ENCODE measurements at regions not wholly inside any gene's neighbourhood (a gene's known extent, or its start where the extent isn't known, plus 50 kb on each side); places are given as distances from the start of the nearest gene placed in this dataset.

DNA sequence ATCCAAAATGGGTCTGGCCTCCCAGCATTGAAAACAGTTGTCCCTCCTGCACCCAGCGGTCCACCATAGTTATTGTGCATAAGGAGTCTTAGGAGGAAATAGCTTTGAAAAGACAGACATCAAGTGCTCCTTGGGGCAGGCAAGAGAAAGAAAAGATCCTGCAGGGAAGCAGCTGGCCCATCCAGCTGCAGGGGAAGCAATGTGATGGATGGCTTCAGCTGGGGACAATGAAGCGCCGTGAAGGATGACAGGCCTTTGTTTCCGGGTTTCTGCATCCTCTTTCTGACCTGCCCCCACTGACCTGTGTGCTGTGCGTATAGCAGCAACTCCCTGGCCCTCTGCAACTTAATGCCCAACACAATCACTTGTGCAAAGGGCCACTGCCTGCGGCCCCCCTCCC, 142.9 kb upstream of the NCKAP5 start (continued):
- TF ChIP-seq ZNF114 (CRISPR knock-in tag; IDR thresholded peaks at IDR 0.05): no peak
- no peak for TF ChIP-seq CREB1 (CRISPR knock-in tag; IDR thresholded peaks at IDR 0.05; ENCODE audit: low read depth)
- no peak for TF ChIP-seq EZH2phosphoT487 (IDR thresholded peaks at IDR 0.05; ENCODE audit: unreplicated experiment)
- TF ChIP-seq, protein P1, sequence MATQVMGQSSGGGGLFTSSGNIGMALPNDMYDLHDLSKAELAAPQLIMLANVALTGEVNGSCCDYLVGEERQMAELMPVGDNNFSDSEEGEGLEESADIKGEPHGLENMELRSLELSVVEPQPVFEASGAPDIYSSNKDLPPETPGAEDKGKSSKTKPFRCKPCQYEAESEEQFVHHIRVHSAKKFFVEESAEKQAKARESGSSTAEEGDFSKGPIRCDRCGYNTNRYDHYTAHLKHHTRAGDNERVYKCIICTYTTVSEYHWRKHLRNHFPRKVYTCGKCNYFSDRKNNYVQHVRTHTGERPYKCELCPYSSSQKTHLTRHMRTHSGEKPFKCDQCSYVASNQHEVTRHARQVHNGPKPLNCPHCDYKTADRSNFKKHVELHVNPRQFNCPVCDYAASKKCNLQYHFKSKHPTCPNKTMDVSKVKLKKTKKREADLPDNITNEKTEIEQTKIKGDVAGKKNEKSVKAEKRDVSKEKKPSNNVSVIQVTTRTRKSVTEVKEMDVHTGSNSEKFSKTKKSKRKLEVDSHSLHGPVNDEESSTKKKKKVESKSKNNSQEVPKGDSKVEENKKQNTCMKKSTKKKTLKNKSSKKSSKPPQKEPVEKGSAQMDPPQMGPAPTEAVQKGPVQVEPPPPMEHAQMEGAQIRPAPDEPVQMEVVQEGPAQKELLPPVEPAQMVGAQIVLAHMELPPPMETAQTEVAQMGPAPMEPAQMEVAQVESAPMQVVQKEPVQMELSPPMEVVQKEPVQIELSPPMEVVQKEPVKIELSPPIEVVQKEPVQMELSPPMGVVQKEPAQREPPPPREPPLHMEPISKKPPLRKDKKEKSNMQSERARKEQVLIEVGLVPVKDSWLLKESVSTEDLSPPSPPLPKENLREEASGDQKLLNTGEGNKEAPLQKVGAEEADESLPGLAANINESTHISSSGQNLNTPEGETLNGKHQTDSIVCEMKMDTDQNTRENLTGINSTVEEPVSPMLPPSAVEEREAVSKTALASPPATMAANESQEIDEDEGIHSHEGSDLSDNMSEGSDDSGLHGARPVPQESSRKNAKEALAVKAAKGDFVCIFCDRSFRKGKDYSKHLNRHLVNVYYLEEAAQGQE (IDR thresholded peaks at IDR 0.05; ENCODE audit: unreplicated experiment): no peak
- no peak for TF ChIP-seq NANOG (IDR thresholded peaks at IDR 0.05; ENCODE audit: borderline replicate concordance)
- no peak for TF ChIP-seq EZH2 (IDR thresholded peaks at IDR 0.05; ENCODE audit: low read depth, unreplicated experiment)
- TF ChIP-seq ZNF331 (CRISPR knock-in tag; IDR thresholded peaks at IDR 0.05; ENCODE audit: low read depth): no peak

DNA sequence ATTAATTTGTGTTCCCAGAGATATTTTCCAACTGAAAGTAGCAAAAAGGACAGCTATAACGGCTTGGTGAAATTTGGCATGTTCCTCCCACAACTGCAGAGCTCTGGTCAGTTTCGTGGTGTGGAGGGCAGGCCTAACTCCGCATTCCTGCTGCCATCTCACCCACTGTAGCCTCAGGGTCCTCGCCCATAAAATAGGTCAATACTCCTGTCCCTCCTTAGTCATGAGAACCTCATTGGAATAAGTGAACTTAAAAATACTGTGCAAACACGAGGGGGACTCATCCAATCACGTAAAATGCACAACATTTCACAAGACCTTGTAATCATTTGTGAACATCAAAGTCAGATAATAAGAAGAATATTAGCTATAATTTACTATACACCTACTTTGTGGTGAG, 143.5 kb upstream of the NCKAP5 start:
- H3K4me3 Mint-ChIP-seq: no peak overlapping the region
- peaks cover 14% of the 10 kb centered on the region; the same call in 1 of the 2 replicates for H3K9me2 ChIP-seq (ENCODE audit: insufficient read depth)
- no peaks in the 10 kb centered on the region for H3K79me2 ChIP-seq (replicated peaks; ENCODE audit: insufficient read depth)
- H3K36me3 ChIP-seq (ENCODE audit: insufficient read depth): no peaks in the 10 kb centered on the region; the same call in 1 of the 2 replicates
- no peak overlapping the region for H3K27ac Mint-ChIP-seq
- no peak overlapping the region for H3K4me2 ChIP-seq
- DNase-seq (ENCODE audit: low spot score): no peak
- no peak overlapping the region for H2AFZ ChIP-seq
- H3K9me3 Mint-ChIP-seq: peaks cover 5% of the 10 kb centered on the region
- no peaks in the 10 kb centered on the region for H3K4me1 ChIP-seq (ENCODE audit: insufficient read depth)
- H3F3A ChIP-seq (replicated peaks; ENCODE audit: low read depth): no peaks in the 10 kb centered on the region
- no peak overlapping the region for H3K4me3 ChIP-seq
- no peaks in the 10 kb centered on the region for H3K27me3 ChIP-seq (ENCODE audit: insufficient read depth)
- no peak for ATAC-seq
- no peaks in the 10 kb centered on the region for H4K20me1 ChIP-seq (replicated peaks; ENCODE audit: insufficient read depth)
- H3K4me1 Mint-ChIP-seq: peaks cover 13% of the 10 kb centered on the region
- no peak overlapping the region for H3K27ac ChIP-seq (ENCODE audit: low read depth)
- peaks cover 4% of the 10 kb centered on the region; the same call in 2 of the 3 replicates for H3K36me3 Mint-ChIP-seq (ENCODE audit: low read depth)
- peaks cover 4% of the 10 kb centered on the region for H3K27me3 Mint-ChIP-seq (ENCODE audit: insufficient read depth, low read depth, poor library complexity)
- TF ChIP-seq, protein P2, sequence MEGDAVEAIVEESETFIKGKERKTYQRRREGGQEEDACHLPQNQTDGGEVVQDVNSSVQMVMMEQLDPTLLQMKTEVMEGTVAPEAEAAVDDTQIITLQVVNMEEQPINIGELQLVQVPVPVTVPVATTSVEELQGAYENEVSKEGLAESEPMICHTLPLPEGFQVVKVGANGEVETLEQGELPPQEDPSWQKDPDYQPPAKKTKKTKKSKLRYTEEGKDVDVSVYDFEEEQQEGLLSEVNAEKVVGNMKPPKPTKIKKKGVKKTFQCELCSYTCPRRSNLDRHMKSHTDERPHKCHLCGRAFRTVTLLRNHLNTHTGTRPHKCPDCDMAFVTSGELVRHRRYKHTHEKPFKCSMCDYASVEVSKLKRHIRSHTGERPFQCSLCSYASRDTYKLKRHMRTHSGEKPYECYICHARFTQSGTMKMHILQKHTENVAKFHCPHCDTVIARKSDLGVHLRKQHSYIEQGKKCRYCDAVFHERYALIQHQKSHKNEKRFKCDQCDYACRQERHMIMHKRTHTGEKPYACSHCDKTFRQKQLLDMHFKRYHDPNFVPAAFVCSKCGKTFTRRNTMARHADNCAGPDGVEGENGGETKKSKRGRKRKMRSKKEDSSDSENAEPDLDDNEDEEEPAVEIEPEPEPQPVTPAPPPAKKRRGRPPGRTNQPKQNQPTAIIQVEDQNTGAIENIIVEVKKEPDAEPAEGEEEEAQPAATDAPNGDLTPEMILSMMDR (conservative IDR thresholded peaks at IDR 0.05; ENCODE audit: low read depth in 2 of 2): no peak
- no peak for TF ChIP-seq JUNB (IDR thresholded peaks at IDR 0.05; ENCODE audit: unreplicated experiment)
- TF ChIP-seq, protein P1 (IDR thresholded peaks at IDR 0.05; ENCODE audit: unreplicated experiment): no peak
- TF ChIP-seq POLR2AphosphoS5 (IDR thresholded peaks at IDR 0.05; ENCODE audit: low read depth): no peak
- TF ChIP-seq, protein P3, sequence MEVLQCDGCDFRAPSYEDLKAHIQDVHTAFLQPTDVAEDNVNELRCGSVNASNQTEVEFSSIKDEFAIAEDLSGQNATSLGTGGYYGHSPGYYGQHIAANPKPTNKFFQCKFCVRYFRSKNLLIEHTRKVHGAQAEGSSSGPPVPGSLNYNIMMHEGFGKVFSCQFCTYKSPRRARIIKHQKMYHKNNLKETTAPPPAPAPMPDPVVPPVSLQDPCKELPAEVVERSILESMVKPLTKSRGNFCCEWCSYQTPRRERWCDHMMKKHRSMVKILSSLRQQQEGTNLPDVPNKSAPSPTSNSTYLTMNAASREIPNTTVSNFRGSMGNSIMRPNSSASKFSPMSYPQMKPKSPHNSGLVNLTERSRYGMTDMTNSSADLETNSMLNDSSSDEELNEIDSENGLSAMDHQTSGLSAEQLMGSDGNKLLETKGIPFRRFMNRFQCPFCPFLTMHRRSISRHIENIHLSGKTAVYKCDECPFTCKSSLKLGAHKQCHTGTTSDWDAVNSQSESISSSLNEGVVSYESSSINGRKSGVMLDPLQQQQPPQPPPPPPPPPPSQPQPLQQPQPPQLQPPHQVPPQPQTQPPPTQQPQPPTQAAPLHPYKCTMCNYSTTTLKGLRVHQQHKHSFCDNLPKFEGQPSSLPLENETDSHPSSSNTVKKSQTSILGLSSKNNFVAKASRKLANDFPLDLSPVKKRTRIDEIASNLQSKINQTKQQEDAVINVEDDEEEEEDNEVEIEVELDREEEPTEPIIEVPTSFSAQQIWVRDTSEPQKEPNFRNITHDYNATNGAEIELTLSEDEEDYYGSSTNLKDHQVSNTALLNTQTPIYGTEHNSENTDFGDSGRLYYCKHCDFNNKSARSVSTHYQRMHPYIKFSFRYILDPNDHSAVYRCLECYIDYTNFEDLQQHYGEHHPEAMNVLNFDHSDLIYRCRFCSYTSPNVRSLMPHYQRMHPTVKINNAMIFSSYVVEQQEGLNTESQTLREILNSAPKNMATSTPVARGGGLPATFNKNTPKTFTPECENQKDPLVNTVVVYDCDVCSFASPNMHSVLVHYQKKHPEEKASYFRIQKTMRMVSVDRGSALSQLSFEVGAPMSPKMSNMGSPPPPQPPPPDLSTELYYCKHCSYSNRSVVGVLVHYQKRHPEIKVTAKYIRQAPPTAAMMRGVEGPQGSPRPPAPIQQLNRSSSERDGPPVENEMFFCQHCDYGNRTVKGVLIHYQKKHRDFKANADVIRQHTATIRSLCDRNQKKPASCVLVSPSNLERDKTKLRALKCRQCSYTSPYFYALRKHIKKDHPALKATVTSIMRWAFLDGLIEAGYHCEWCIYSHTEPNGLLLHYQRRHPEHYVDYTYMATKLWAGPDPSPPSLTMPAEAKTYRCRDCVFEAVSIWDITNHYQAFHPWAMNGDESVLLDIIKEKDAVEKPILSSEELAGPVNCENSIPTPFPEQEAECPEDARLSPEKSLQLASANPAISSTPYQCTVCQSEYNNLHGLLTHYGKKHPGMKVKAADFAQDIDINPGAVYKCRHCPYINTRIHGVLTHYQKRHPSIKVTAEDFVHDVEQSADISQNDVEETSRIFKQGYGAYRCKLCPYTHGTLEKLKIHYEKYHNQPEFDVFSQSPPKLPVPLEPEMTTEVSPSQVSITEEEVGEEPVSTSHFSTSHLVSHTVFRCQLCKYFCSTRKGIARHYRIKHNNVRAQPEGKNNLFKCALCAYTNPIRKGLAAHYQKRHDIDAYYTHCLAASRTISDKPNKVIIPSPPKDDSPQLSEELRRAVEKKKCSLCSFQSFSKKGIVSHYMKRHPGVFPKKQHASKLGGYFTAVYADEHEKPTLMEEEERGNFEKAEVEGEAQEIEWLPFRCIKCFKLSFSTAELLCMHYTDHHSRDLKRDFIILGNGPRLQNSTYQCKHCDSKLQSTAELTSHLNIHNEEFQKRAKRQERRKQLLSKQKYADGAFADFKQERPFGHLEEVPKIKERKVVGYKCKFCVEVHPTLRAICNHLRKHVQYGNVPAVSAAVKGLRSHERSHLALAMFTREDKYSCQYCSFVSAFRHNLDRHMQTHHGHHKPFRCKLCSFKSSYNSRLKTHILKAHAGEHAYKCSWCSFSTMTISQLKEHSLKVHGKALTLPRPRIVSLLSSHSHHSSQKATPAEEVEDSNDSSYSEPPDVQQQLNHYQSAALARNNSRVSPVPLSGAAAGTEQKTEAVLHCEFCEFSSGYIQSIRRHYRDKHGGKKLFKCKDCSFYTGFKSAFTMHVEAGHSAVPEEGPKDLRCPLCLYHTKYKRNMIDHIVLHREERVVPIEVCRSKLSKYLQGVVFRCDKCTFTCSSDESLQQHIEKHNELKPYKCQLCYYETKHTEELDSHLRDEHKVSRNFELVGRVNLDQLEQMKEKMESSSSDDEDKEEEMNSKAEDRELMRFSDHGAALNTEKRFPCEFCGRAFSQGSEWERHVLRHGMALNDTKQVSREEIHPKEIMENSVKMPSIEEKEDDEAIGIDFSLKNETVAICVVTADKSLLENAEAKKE (CRISPR knock-in tag; IDR thresholded peaks at IDR 0.05): no peak

Data from GM23338 (cell line).